ENCODE measurements at regions not wholly inside any gene's neighbourhood (a gene's known extent, or its start where the extent isn't known, plus 50 kb on each side); places are given as distances from the start of the nearest gene placed in this dataset.

DNA sequence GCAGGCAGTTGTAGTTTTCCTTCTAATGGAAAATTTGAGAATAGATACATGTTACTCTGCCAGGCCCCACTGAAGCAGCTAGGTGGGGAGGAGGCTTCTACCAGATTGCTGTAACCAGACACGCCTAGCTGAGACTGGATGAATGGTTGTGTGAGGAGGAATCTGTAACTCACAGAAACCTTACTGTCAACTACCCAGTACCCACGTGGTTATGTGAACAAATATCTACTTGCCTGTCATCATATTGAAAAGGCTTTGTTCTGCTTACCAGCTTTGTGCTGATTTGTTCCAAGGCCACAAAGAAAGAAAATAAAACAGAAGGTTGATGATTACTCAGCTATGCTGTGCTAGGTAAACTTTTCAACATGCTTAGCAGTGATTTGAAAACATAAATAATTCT is 167.2 kb downstream of the CAPZA3 start:
- H3K9me3 Mint-ChIP-seq (ENCODE audit: unreplicated experiment): no peaks in the 10 kb centered on the region
- TF ChIP-seq, protein P1, sequence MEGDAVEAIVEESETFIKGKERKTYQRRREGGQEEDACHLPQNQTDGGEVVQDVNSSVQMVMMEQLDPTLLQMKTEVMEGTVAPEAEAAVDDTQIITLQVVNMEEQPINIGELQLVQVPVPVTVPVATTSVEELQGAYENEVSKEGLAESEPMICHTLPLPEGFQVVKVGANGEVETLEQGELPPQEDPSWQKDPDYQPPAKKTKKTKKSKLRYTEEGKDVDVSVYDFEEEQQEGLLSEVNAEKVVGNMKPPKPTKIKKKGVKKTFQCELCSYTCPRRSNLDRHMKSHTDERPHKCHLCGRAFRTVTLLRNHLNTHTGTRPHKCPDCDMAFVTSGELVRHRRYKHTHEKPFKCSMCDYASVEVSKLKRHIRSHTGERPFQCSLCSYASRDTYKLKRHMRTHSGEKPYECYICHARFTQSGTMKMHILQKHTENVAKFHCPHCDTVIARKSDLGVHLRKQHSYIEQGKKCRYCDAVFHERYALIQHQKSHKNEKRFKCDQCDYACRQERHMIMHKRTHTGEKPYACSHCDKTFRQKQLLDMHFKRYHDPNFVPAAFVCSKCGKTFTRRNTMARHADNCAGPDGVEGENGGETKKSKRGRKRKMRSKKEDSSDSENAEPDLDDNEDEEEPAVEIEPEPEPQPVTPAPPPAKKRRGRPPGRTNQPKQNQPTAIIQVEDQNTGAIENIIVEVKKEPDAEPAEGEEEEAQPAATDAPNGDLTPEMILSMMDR (IDR thresholded peaks at IDR 0.05; ENCODE audit: unreplicated experiment): no peak
- H3K4me3 Mint-ChIP-seq (ENCODE audit: unreplicated experiment): no peak overlapping the region
- H3K27me3 Mint-ChIP-seq (ENCODE audit: unreplicated experiment): no peaks in the 10 kb centered on the region
- H3K4me1 Mint-ChIP-seq (ENCODE audit: unreplicated experiment): peaks cover 7% of the 10 kb centered on the region
- DNase-seq (ENCODE audit: low spot score): no peak
- no peak overlapping the region for H3K27ac Mint-ChIP-seq (ENCODE audit: unreplicated experiment)
- H3K36me3 Mint-ChIP-seq (ENCODE audit: low read depth, unreplicated experiment): no peaks in the 10 kb centered on the region

DNA sequence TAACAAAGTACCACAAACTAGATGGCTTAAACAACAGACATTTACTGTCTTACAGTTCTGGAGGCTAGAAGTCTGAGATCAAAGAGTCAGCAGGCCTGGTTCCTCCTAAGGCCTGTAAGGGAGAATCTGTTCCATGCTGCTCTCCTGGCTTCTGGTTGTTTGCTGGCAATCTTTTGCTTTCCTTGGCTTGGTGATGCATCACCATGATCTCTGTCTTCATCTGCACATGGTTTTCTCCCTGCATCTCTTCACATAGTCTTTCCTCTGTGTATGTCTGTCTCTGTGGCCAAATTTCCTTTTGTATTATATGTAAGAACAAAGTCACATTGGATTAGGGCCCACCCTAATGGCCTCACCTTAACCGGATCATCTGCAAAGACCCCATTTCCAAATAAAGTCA is 168.5 kb downstream of the CAPZA3 start:
- DNase-seq (ENCODE audit: low spot score): no peak
- Mint-ChIP-seq H3K27ac (ENCODE audit: unreplicated experiment) (no peak overlapping the region), H3K4me3 (ENCODE audit: unreplicated experiment) (no peak overlapping the region), H3K9me3 (ENCODE audit: unreplicated experiment) (no peaks in the 10 kb centered on the region), H3K36me3 (ENCODE audit: low read depth, unreplicated experiment) (no peaks in the 10 kb centered on the region), H3K27me3 (ENCODE audit: unreplicated experiment) (no peaks in the 10 kb centered on the region), H3K4me1 (ENCODE audit: unreplicated experiment) (no peaks in the 10 kb centered on the region)
- TF ChIP-seq, protein P1 (IDR thresholded peaks at IDR 0.05; ENCODE audit: unreplicated experiment): no peak

DNA sequence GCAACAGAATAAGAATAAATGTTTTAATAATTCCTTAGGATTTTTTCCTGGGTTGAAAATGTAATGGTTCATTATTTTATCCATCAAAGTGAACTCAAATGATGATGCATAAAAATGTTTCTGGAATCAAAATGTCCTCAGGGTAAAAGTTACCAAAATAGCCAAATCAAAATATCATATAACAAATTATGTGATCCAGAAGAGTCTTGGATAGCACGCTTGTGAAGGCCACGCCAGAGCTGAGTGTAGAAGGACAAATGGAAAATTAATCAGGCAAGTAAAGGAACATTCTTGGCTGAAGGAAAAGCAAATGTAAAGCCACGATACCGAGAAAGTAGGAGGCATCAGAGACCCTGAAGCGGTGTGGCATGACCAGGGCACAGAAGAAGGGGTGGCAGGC is 169.2 kb downstream of the CAPZA3 start:
- TF ChIP-seq, protein P1 (IDR thresholded peaks at IDR 0.05; ENCODE audit: unreplicated experiment): no peak
- Mint-ChIP-seq H3K27ac (ENCODE audit: unreplicated experiment) (no peak overlapping the region), H3K36me3 (ENCODE audit: low read depth, unreplicated experiment) (no peaks in the 10 kb centered on the region), H3K4me3 (ENCODE audit: unreplicated experiment) (no peak overlapping the region), H3K27me3 (ENCODE audit: unreplicated experiment) (no peaks in the 10 kb centered on the region), H3K4me1 (ENCODE audit: unreplicated experiment) (no peaks in the 10 kb centered on the region), H3K9me3 (ENCODE audit: unreplicated experiment) (no peaks in the 10 kb centered on the region)
- no peak for DNase-seq (ENCODE audit: low spot score)

DNA sequence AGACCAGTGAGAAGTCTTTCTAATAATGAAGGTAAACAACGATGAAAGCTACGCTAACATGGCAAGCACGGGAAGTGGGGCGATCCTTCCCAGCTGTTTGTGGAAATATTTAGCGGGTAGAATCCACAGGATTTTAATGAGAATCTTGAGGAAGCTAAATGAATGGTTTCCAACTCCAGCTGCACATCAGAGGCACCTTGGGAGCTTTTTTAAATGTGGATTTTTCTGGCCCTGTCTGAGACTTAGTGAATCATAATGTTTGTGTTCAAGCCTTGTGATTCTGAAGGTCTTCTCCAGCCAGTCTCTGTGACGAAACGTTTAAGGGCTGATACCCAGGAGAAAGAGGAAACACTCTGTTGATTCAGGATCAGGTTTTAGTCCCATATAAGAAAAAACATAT is 169.8 kb downstream of the CAPZA3 start:
- Mint-ChIP-seq H3K4me1 (ENCODE audit: unreplicated experiment) (no peaks in the 10 kb centered on the region), H3K9me3 (ENCODE audit: unreplicated experiment) (no peaks in the 10 kb centered on the region), H3K27ac (ENCODE audit: unreplicated experiment) (no peak overlapping the region), H3K4me3 (ENCODE audit: unreplicated experiment) (no peak overlapping the region), H3K27me3 (ENCODE audit: unreplicated experiment) (no peaks in the 10 kb centered on the region), H3K36me3 (ENCODE audit: low read depth, unreplicated experiment) (no peaks in the 10 kb centered on the region)
- TF ChIP-seq, protein P1 (IDR thresholded peaks at IDR 0.05; ENCODE audit: unreplicated experiment): no peak
- no peak for DNase-seq (ENCODE audit: low spot score)

DNA sequence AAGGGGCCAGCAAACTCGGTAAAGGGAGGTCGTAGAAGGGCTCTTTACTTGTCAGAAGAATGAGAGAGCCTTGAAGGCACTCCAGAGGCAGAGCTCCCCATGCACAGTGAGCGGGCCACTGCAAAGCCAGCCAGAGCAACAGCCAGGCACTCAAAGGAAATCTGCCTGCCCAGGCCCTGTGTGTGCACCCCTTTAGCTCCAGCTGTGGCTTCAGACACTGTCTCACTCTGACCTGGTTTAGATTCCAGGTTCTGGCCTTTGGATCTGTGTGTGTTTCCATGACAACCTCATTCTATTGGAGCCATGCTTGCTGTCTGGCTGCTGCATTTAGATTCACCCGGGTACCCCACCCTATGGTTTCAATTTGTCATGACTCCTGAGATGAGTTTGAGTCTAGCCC is 170.3 kb downstream of the CAPZA3 start:
- H3K4me1 Mint-ChIP-seq (ENCODE audit: unreplicated experiment): no peaks in the 10 kb centered on the region
- H3K27ac Mint-ChIP-seq (ENCODE audit: unreplicated experiment): no peak overlapping the region

More for the DNA sequence above, 170.3 kb downstream of the CAPZA3 start:
- H3K9me3 Mint-ChIP-seq (ENCODE audit: unreplicated experiment): no peaks in the 10 kb centered on the region
- H3K27me3 Mint-ChIP-seq (ENCODE audit: unreplicated experiment): no peaks in the 10 kb centered on the region
- no peaks in the 10 kb centered on the region for H3K36me3 Mint-ChIP-seq (ENCODE audit: low read depth, unreplicated experiment)
- H3K4me3 Mint-ChIP-seq (ENCODE audit: unreplicated experiment): no peak overlapping the region
- TF ChIP-seq, protein P1 (IDR thresholded peaks at IDR 0.05; ENCODE audit: unreplicated experiment): no peak
- DNase-seq (ENCODE audit: low spot score): no peak
